ENCODE measurements at regions not wholly inside any gene's neighbourhood (a gene's known extent, or its start where the extent isn't known, plus 50 kb on each side); places are given as distances from the start of the nearest gene placed in this dataset.

GRCh38 chr14:96627386-96627785 lies 125.2 kb downstream of the PAPOLA start:
- no peak for TF ChIP-seq CTCF (IDR thresholded peaks at IDR 0.05)
- no peak for TF ChIP-seq POLR2A (IDR thresholded peaks at IDR 0.05)
